SHP77 (cell line): ENCODE measurements at regions not wholly inside any gene's neighbourhood (a gene's known extent, or its start where the extent isn't known, plus 50 kb on each side); places are given as distances from the start of the nearest gene placed in this dataset.

ENCODE experiments used
- DNase-seq, 2 experiments: peaks; one replicate each; lab custom pipeline; 2025; lab: John Stamatoyannopoulos, UW

DNA sequence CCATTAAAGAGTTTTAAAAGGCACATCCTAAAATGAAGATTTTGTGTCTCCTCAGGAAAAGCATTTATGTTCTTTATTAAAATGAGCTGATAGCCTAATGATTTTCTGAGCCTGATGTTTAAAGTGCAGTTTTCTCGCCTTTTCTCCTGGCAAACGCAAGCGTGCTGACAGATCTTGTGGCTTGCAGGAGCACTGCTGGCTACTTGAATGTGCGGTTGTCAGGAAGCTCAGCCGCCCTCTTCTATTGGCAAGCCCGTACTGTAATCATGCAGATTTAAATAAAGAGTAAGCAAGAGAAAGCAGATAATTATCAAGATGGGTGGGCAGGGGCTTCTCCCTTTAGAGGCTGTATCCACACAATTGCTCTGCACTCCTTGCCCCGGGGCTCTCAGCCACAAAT is 139.5 kb upstream of the SPHKAP start:
- DNase-seq, result no peak

GRCh38 chr2:228318218-228318617 is 136.7 kb upstream of the SPHKAP start:
- DNase-seq, result peak; percentile 64 to 74

- DNase-seq, result no peak
Observed at GRCh38 chr2:228312172-228312571, 130.7 kb upstream of the SPHKAP start.

- no peak for DNase-seq
Observed at GRCh38 chr2:228303960-228304359, 122.5 kb upstream of the SPHKAP start.

DNA sequence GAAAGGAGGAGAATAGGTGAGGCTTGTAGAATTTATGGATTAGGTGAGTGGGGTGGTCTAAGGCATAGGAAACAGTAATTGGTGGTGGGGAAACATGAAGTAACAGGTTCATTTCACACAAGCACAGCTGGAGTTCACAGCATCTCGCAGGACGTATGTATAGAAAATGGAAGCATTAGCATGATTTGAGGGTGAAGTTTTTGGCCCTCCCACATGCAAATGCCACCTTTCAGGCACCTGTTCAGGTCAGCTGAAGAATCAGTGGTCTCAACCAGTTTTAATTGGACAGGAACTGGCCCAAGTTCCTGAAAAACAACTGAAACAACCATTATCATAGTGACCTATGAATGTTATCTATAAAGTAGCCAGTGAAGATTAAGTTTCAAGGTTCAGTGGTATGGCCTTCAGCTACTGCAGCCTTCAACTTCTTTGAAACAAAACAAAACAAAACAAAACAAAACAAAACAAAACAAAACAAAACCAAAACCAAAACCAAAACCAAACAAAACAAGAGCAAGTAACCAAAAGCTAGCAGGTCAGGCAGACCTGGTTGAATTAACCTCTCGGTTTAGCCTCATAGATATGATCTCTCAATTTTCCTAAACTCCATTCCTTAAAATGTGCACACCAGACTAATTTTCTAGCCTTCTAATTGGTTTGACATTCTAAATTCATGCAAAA is 102.1 kb upstream of the SPHKAP start:
- no peak for DNase-seq

GRCh38 chr2:228282376-228282775 is 100.9 kb upstream of the SPHKAP start:
- DNase-seq, result no peak

DNA sequence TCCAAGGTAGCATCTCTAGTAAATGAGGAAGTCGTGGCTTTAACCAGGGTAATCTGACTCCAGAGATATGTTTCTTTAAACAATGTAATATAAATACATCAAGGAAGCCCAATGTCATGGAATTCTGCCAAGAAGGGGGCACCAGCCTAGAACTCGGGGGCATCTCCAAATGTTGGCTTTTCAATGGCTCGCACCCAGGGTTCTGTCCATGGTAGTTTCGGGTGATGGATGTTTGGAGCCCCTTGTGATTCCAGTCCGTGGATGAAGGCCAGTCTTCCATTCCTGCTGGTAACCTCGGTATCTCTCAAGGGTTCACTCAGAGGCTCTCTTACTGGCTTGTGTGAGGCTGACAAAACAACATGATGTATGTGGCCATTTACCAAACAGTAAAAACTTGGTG is 91.7 kb upstream of the SPHKAP start:
- DNase-seq, result no peak

DNA sequence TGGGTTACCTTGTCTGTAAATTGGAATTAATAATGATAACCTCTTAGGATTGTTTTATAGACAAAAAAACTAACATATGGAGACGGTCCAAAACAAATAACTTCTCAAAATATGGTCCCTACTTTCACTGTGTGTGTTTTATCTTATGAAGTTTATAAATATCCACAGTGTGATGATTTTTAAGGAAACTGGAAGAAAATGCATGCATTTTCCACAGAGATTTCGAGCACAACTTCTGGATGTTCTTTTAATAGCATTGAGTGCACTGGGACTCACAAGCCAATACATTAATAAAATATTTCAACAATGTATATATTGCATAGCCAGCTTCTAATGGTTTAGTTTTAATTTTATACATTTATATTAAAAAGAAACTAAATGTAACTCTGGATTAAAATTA is 87.9 kb upstream of the SPHKAP start:
- no peak for DNase-seq

- peak; percentile 60 to 68 for DNase-seq
Observed at GRCh38 chr2:228268756-228269155, 87.3 kb upstream of the SPHKAP start.

GRCh38 chr2:228268301-228268700 is 86.8 kb upstream of the SPHKAP start:
- DNase-seq, result peak in 1 of 2 experiments; percentile 25

DNA sequence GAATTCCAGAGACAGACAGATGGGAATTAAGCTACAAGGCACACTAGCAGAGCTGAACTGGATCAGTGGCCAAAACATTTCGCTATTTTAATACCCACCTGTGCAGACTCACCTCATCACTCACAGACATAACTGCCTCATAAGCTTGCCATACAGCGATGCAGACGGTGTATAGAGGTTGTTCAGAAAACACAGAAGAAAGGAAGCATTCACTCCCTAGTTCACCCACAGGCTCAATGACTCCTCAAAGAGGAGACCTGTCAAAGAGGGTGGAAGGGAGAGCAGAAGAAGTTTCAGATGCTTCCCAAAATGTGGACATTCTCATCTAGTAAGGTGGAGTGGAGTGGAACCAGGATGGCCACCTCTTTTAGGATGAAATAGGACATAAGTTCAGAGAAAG is 81.7 kb upstream of the SPHKAP start:
- no peak for DNase-seq

GRCh38 chr2:228261546-228261945 is 80.1 kb upstream of the SPHKAP start:
- no peak for DNase-seq

DNA sequence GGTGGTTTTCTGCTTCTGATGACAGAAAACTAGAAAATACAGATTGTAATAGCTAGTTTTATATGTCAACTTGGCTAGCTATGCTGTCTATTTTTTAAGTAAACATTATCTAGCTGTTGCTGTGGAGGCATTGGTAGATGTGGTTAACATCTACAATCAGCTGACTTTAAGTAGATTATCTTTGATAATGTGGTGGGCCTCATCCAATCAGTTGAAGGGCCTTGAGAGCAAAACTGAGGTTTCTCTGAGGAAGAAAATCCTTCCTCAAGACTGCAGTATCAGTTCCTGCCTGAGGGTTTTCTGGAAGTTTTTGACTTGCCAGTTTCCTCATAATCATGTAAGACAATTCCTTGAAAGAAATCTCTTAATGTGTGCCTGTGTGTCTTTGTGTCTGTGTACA is 75.9 kb upstream of the SPHKAP start:
- no peak for DNase-seq

- DNase-seq, result no peak
Observed at GRCh38 chr2:228253752-228254151, 72.3 kb upstream of the SPHKAP start.

- DNase-seq, result no peak
Observed at GRCh38 chr2:228247335-228247734, 65.8 kb upstream of the SPHKAP start.

- DNase-seq, result no peak
Observed at GRCh38 chr2:228245601-228246000, 64.1 kb upstream of the SPHKAP start.

DNA sequence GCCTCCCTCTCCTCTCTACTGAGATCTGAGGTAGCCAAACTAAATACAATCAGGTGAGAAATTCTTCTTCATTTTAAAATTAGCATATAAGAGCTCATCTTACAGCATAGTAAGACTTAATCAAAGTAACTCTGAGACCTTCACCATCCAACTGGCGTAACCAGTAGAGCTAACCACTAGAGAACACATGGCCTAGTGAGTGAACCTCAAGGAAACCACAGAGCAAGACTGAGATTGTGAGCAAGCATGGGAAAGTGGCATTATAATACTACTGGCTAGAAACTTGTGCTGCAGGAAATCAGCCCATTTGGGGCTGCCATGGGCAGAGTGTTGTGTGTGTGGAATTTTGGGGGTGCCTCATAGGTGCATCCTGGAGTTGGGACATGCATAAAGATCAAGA is 61.1 kb upstream of the SPHKAP start:
- DNase-seq, result no peak

DNA sequence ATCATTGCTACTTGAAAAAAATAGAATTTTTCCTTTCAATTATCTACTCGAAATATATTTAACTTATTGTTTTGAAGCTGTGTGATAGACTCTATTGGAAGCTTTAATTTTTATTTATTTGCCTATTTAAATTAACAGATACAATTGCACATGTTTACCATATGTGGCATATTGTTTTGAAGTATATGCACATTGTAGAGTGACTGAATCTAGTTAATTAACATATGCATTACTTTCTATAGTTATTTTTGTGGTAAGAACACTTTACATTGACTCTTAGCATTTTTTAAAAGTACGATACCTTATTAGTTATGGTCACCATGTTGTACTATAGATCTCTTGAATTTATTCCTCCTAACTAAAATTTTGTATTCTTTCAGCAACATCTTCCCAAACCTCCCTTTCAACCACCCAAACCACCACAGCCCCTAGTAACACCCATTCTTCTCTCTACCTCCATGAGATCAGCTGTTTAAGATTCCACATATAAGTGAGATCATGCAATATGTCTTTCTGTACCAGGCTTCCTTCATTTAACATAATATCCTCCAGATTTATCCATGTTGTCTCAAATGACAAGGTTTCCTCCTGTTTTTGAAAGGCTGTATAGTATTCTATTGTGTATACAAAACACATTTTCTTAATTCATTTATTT is 58.5 kb upstream of the SPHKAP start:
- DNase-seq, result no peak

DNA sequence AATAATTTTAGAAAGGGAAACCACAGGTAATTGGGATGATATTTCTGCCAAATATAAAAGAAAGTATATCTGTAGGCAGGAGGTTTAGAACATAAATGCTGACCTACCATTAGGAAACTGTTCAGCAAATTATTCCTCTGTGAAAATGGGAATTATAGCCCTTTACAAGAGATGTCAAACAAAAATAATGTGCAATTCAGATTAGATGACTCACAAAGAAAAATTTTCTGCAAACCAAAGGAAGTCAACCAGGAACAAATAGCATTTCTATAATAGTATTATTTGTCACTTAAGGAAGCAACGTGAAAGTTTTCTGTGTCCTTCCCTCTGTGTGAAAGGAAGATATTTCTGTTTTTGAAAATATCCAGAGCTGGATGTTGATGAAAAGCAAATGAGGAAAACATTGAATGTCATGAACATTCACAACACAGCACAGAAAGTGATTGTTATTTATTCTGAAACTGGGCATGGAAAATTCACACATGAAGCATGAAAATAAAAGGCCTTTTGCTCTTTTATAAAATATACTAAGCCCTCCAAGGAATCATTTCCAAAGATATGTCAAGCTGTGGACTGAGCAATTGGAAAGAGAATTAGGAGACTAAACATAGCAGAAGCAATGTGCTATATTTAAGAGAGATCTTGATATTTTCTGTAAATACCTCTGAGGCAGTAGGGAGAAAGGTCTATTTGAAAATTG is 57.9 kb upstream of the SPHKAP start:
- no peak for DNase-seq
